Spleen (tissue), 11 donors: ENCODE measurements at regions not wholly inside any gene's neighbourhood (a gene's known extent, or its start where the extent isn't known, plus 50 kb on each side); places are given as distances from the start of the nearest gene placed in this dataset.

Source experiments
- DNase-seq: peaks from one replicate; pipeline ENCODE4 v3.0.0-alpha.2; 2020
- H3K27ac ChIP-seq, 8 donors: fragments of 200-600 bp; sonication (generic) in 7 of 8; 1 replicate in 4 of 8; 2 replicates in 4 of 8; pipeline versions ENCODE4 v1.5.0 to v1.8.0; 2016 to 2021; ENCODE audit warnings: inconsistent platforms in 4 of 8, mild to moderate bottlenecking in 4 of 8, moderate library complexity in 1 of 8
- H3K27me3 ChIP-seq, 7 donors: fragments of 200-600 bp; sonication (generic) in 6 of 7; replicated peaks in 1 of 7; 1 replicate in 4 of 7; 2 replicates in 3 of 7; pipeline versions ENCODE4 v1.5.0 to v1.8.0; 2016 to 2021; ENCODE audit warnings: inconsistent platforms in 3 of 7, mild to moderate bottlenecking in 1 of 7
- H3K36me3 ChIP-seq, 6 donors: fragments of 200-600 bp; sonication (generic) in 5 of 6; 1 replicate in 4 of 6; 2 replicates in 2 of 6; pipeline versions ENCODE4 v1.5.0 to v1.8.0; 2016 to 2021; ENCODE audit warnings: inconsistent platforms in 2 of 6
- H3K4me1 ChIP-seq, 6 donors: fragments of 200-600 bp; sonication (generic) in 5 of 6; 1 replicate in 3 of 6; 2 replicates in 3 of 6; pipeline versions ENCODE4 v1.5.0 to v1.8.0; 2016 to 2021; ENCODE audit warnings: inconsistent platforms in 3 of 6
- H3K4me3 ChIP-seq, 8 donors: fragments of 200-600 bp; sonication (generic) in 7 of 8; 1 replicate in 4 of 8; 2 replicates in 4 of 8; pipeline versions ENCODE4 v1.5.0 to v1.8.0; 2016 to 2021; ENCODE audit warnings: inconsistent platforms in 4 of 8, mild to moderate bottlenecking in 4 of 8, moderate library complexity in 2 of 8
- H3K9me3 ChIP-seq, 8 donors: fragments of 200-600 bp; sonication (generic) in 7 of 8; 1 replicate in 4 of 8; 2 replicates in 4 of 8; pipeline versions ENCODE4 v1.5.0 to v1.8.0; 2016 to 2021; ENCODE audit warnings: inconsistent platforms in 4 of 8
- CTCF ChIP-seq, 11 experiments: fragments of 200-600 bp in 7 of 11; fragments of 450-650 bp in 4 of 11; sonication (generic) in 4 of 11; IDR thresholded peaks in 8 of 11; conservative IDR thresholded peaks in 3 of 11; 1 replicate in 7 of 11; 2 replicates in 4 of 11; pipeline versions ENCODE4 v1.4.0 to v1.8.0; 2016 to 2021; ENCODE audit warnings: antibody characterized with exemption in 11 of 11, inconsistent platforms in 4 of 11, mild to moderate bottlenecking in 1 of 11
- POLR2A ChIP-seq, 3 donors: fragments of 450-650 bp; IDR thresholded peaks; one replicate each; pipeline ENCODE4 v1.5.1; 2017; ENCODE audit warnings: antibody characterized with exemption in 3 of 3, mild to moderate bottlenecking in 1 of 3
- POLR2AphosphoS5 ChIP-seq, 3 donors: sonication (generic); formaldehyde crosslinking; IDR thresholded peaks; one replicate each; pipeline ENCODE4 v1.5.1; 2017; ENCODE audit warnings: antibody characterized with exemption in 3 of 3
- WGBS, 5 donors: extraction: QIAGEN DNeasy Blood & Tissue Kit in 3 of 5; methylation state at CpG; one replicate each; pipeline versions ENCODE4 v1.1.5 to v1.1.7; 2013 to 2018; 5-methylcytosine and 5-hydroxymethylcytosine counted together
- intact Hi-C: fragments of 100-400 bp; cut with DNase I; formaldehyde crosslinking; loops from one replicate; pipeline ENCODE4 v1.15.0; 2023; ENCODE audit warnings: low total_unique reads
- donor health status: healthy with polysubstance abuse.
- donor health status: DM: no; HTN: no; CAD: no; lungs with moderate emphysema.
- donor health status: DM: no; HTN: no; CAD: no.
- donor health status: Bipolar disorder and iron deficiency.
- donor health status: healthy.
- donor health status: DM: no; HTN: no; CAD: no.
- donor health status: DM: yes; HTN: yes; CAD: no.

DNA sequence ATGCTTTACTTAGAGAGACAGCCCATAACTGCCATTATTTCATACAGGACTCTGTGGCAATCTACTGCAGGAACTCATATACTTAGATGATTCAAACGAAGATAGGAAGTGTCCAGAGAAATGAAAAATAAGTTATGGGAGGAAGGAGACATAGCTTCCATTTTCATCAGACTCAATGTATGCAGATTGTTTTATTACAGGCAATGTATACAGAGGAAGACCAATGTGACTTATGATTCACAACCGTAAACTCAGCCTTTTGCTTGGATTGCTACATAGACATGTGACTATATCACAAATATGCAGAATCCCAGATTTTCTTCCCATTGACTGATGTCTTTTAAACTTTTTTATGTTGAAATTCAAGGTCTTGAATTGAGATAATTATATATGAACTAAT, 793.4 kb downstream of the SATB2 start:
- H3K9me3 ChIP-seq: no peaks in the 10 kb centered on the region
- WGBS, 5 donors: 65 to 77% (median 68%) methylated on average over 2 of the region's 2 CpGs
- intact Hi-C loops: no loop called here
- H3K36me3 ChIP-seq: no peaks in the 10 kb centered on the region
- no peaks in the 10 kb centered on the region for H3K27me3 ChIP-seq
- no peaks in the 10 kb centered on the region for H3K4me1 ChIP-seq
- H3K27ac ChIP-seq: no peak overlapping the region
- no peak for TF ChIP-seq POLR2A (IDR thresholded peaks at IDR 0.05)
- no peak for TF ChIP-seq POLR2AphosphoS5 (IDR thresholded peaks at IDR 0.05)
- no peak for TF ChIP-seq CTCF (IDR thresholded peaks at IDR 0.05 in 8 of 11, conservative IDR thresholded peaks at IDR 0.05 in 3 of 11)
- H3K4me3 ChIP-seq: no peak overlapping the region
- no peak for DNase-seq

DNA sequence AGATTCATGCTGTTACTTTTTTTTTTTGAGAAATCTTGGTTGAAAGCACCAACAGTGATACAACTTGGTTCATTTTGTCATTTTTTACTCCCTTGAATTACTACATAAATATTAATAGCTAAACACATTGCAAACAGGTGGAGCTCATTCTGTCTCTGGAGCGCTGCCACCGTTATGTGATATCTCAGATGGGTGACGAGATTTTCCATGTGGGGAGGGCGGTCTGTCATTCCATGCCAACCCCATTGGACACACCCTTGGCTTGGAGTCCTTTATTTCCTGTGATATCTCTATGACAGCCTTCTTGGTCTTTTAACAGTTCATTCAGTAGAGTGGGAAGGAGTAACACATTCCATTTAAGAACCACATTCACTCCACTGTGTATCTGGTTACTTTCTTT, 794.8 kb downstream of the SATB2 start:
- DNase-seq: no peak
- Histone ChIP-seq H3K9me3 (no peaks in the 10 kb centered on the region), H3K27me3 (no peaks in the 10 kb centered on the region), H3K4me3 (no peak overlapping the region), H3K4me1 (no peaks in the 10 kb centered on the region), H3K36me3 (no peaks in the 10 kb centered on the region), H3K27ac (no peak overlapping the region)
- WGBS, 5 donors: 82 to 92% (median 84%) methylated on average over 4 of the region's 4 CpGs
- TF ChIP-seq POLR2A (IDR thresholded peaks at IDR 0.05) (no peak), CTCF (IDR thresholded peaks at IDR 0.05 in 8 of 11, conservative IDR thresholded peaks at IDR 0.05 in 3 of 11) (no peak), POLR2AphosphoS5 (IDR thresholded peaks at IDR 0.05) (no peak)
- intact Hi-C loops: no loop called here

GRCh38 chr2:198660501-198660900, 797.2 kb downstream of the SATB2 start:
- DNase-seq: no peak
- WGBS, 5 donors: 76 to 88% (median 80%) methylated on average over 3 of the region's 3 CpGs
- no peak for TF ChIP-seq POLR2AphosphoS5 (IDR thresholded peaks at IDR 0.05)
- no peak for TF ChIP-seq POLR2A (IDR thresholded peaks at IDR 0.05)
- no peak for TF ChIP-seq CTCF (IDR thresholded peaks at IDR 0.05 in 8 of 11, conservative IDR thresholded peaks at IDR 0.05 in 3 of 11)
- Histone ChIP-seq H3K4me3 (no peak overlapping the region), H3K4me1 (no peaks in the 10 kb centered on the region), H3K27ac (no peak overlapping the region), H3K27me3 (no peaks in the 10 kb centered on the region), H3K36me3 (no peaks in the 10 kb centered on the region), H3K9me3 (no peaks in the 10 kb centered on the region)
- intact Hi-C loops: no loop called here

GRCh38 chr2:198659096-198659870, 798.5 kb downstream of the SATB2 start:
- intact Hi-C loops: no loop called here
- TF ChIP-seq POLR2AphosphoS5 (IDR thresholded peaks at IDR 0.05): no peak
- no peak for TF ChIP-seq POLR2A (IDR thresholded peaks at IDR 0.05)
- no peak for TF ChIP-seq CTCF (IDR thresholded peaks at IDR 0.05 in 8 of 11, conservative IDR thresholded peaks at IDR 0.05 in 3 of 11)
- H3K9me3 ChIP-seq: no peaks in the 10 kb centered on the region
- H3K36me3 ChIP-seq: no peaks in the 10 kb centered on the region
- WGBS, 5 donors: 82 to 92% (median 84%) methylated on average over 5 of the region's 5 CpGs
- H3K4me1 ChIP-seq: no peaks in the 10 kb centered on the region
- no peak overlapping the region for H3K27ac ChIP-seq
- H3K27me3 ChIP-seq: no peaks in the 10 kb centered on the region
- no peak overlapping the region for H3K4me3 ChIP-seq
- DNase-seq: no peak
